ENCODE measurements at regions not wholly inside any gene's neighbourhood (a gene's known extent, or its start where the extent isn't known, plus 50 kb on each side); places are given as distances from the start of the nearest gene placed in this dataset.
"Not testable (repeated sequence)": the region's sequence is repeated elsewhere in the genome, so short reads cannot be mapped to it uniquely, and the experiment has no call there.

DNA sequence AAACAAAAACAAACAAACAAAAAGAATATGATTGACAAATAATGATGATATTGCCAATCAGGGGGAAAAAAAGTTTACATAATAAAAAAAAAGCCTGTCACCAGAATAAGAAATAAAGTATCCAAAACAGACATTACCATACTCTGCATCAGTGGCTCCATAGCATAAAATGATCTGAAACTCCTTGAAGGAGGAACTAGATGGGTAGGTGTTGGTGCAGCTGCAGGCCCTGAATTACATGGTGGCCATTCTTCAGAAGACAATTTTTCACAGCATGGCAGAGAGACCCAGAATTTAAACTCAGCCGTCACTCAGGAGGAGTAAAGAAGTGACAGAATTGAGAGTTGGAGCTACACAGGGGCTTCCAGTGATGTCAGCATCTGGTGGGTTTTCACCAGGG, 60.2 kb downstream of the GLUL start:
- no peak for DNase-seq

DNA sequence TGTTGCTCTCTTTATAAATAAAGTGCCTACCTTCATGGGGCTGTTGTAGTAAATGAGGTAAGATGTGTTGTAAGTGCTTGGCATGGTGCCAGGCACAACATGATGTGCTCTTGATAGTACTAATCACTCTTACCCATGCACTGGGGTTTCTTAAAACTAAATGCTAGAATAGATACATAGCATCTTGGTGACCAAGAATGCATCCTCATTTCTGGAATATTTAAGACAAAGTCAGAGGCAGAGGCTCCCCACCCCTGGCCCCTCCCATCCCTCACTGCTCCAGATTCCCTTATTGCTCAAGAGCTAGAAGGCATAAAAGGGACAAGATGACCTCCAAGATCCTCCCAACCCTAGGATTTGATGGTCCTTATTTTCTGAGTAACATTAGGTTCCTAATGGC, 61.3 kb downstream of the GLUL start:
- no peaks in the 10 kb centered on the region for H3K9me3 ChIP-seq (ENCODE audit: severe bottlenecking)
- no peak for DNase-seq
- H3K4me3 ChIP-seq (ENCODE audit: low read depth, low read length): no peak overlapping the region
- H3K27me3 ChIP-seq (ENCODE audit: insufficient read depth, low read depth, severe bottlenecking): no peaks in the 10 kb centered on the region
- no peak overlapping the region for H3K27ac ChIP-seq
- TF ChIP-seq CTCF (IDR thresholded peaks at IDR 0.05; ENCODE audit: low read depth, low read length): no peak
- H3K36me3 ChIP-seq: no peaks in the 10 kb centered on the region

More for the DNA sequence above, 60.2 kb downstream of the GLUL start:
- no peaks in the 10 kb centered on the region for H3K27me3 ChIP-seq (ENCODE audit: insufficient read depth, low read depth, severe bottlenecking)
- no peak for TF ChIP-seq CTCF (IDR thresholded peaks at IDR 0.05; ENCODE audit: low read depth, low read length)
- no peaks in the 10 kb centered on the region for H3K9me3 ChIP-seq (ENCODE audit: severe bottlenecking)
- H3K27ac ChIP-seq: no peak overlapping the region
- no peak overlapping the region for H3K4me3 ChIP-seq (ENCODE audit: low read depth, low read length)
- H3K36me3 ChIP-seq: no peaks in the 10 kb centered on the region

DNA sequence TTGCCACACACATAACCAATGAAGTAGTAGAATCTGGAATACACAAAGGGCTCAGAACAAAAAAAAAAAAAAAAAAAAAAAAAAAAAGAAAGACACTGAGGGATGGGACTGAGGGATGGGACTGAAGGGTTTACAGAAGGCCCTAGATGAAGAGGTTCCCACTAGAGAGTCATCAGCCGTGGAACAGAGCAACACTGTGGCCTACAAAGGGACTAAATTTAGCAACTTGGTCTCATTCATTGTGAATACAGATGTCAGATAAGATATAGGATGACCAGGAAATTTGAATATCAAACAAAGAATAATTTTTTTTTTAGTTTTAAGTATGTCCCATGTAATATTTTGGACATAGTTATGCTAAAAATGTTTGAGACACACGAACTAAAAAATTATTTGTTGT, 62.1 kb downstream of the GLUL start:
- no peak for TF ChIP-seq CTCF (IDR thresholded peaks at IDR 0.05; ENCODE audit: low read depth, low read length)
- H3K27ac ChIP-seq: no peak overlapping the region
- no peak for DNase-seq
- H3K4me3 ChIP-seq (ENCODE audit: low read depth, low read length): no peak overlapping the region
- no peaks in the 10 kb centered on the region for H3K9me3 ChIP-seq (ENCODE audit: severe bottlenecking)
- no peaks in the 10 kb centered on the region for H3K27me3 ChIP-seq (ENCODE audit: insufficient read depth, low read depth, severe bottlenecking)
- H3K36me3 ChIP-seq: no peaks in the 10 kb centered on the region

- no peaks in the 10 kb centered on the region for H3K36me3 ChIP-seq
- no peak overlapping the region for H3K27ac ChIP-seq
- H3K4me3 ChIP-seq (ENCODE audit: low read depth, low read length): no peak overlapping the region
- TF ChIP-seq CTCF (IDR thresholded peaks at IDR 0.05; ENCODE audit: low read depth, low read length): no peak
- H3K27me3 ChIP-seq (ENCODE audit: insufficient read depth, low read depth, severe bottlenecking): no peaks in the 10 kb centered on the region
- no peak for DNase-seq
- no peaks in the 10 kb centered on the region for H3K9me3 ChIP-seq (ENCODE audit: severe bottlenecking)
These were observed 63.0 kb downstream of the GLUL start for GRCh38 chr1:182328591-182328990.

DNA sequence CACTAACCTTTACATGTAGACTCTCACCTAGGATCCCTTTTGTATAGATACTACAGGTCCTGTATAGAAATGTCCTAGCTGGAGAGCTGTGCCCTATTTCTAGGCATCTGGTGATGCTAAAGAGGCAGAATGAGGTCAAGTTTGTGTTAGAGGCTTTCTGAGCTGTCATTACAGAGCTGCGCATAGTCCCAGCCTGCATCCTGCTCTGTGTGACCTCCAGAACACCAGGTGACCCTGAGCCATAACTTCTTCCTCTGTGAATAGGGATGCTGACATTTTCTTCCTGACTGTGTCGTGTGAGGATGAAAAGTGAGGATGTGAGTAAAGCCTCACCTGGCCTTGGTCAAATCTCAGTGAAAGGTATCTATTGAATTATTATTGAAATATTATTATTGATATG, 66.3 kb downstream of the GLUL start:
- H3K27ac ChIP-seq: no peak overlapping the region
- H3K4me3 ChIP-seq (ENCODE audit: low read depth, low read length): no peak overlapping the region
- H3K9me3 ChIP-seq (ENCODE audit: severe bottlenecking): no peaks in the 10 kb centered on the region
- H3K27me3 ChIP-seq (ENCODE audit: insufficient read depth, low read depth, severe bottlenecking): no peaks in the 10 kb centered on the region
- H3K36me3 ChIP-seq: no peaks in the 10 kb centered on the region
- TF ChIP-seq CTCF (IDR thresholded peaks at IDR 0.05; ENCODE audit: low read depth, low read length): no peak
- no peak for DNase-seq

- not testable (repeated sequence) for H3K27ac ChIP-seq; H3K4me3 ChIP-seq (ENCODE audit: low read depth, low read length); H3K36me3 ChIP-seq; H3K9me3 ChIP-seq (ENCODE audit: severe bottlenecking); DNase-seq; H3K27me3 ChIP-seq (ENCODE audit: insufficient read depth, low read depth, severe bottlenecking)
These were observed 70.1 kb downstream of the GLUL start for GRCh38 chr1:182321532-182321931.
